Keratinocyte (primary cell): ENCODE measurements at regions not wholly inside any gene's neighbourhood (a gene's known extent, or its start where the extent isn't known, plus 50 kb on each side); places are given as distances from the start of the nearest gene placed in this dataset.

Experiments
- EZH2 ChIP-seq: IDR thresholded peaks from one replicate; pipeline ENCODE4 v1.6.1; 2012; ENCODE audit warnings: inconsistent platforms, mild to moderate bottlenecking, low read length, moderate library complexity
- TF ChIP-seq, protein P1 (sequence below), 3 experiments: IDR thresholded peaks in 1 of 3; conservative IDR thresholded peaks in 1 of 3; optimal IDR thresholded peaks in 1 of 3; 2 replicates in 2 of 3; 3 replicates in 1 of 3; pipeline versions ENCODE3 to v1.5.1; 2011; ENCODE audit warnings: low read length in 3 of 3, mild to moderate bottlenecking in 3 of 3, moderate library complexity in 2 of 3, control low read depth in 1 of 3, inconsistent platforms in 1 of 3; ENCODE audit not compliant: insufficient read depth in 2 of 3; ENCODE audit errors: extremely low read depth in 1 of 3

DNA sequence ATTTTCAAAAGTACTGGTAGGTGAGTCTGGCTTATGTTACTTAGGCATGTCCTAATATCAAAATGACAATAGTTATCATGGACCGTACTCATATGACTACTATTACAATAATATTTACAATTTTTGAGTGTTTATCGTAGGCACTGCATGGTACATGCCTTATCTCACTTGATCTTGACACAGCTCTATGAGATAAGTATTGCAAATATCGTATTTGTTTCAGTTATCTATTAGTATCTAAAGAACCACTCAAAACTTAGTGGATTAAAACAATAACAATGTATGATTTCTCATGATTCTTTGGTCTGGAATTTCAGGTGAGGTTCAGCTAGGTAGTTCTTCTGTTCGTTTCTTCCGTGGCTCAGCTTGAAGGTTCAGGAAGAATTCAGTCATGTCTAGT is 59.7 kb upstream of the XCR1 start:
- TF ChIP-seq, protein P1, sequence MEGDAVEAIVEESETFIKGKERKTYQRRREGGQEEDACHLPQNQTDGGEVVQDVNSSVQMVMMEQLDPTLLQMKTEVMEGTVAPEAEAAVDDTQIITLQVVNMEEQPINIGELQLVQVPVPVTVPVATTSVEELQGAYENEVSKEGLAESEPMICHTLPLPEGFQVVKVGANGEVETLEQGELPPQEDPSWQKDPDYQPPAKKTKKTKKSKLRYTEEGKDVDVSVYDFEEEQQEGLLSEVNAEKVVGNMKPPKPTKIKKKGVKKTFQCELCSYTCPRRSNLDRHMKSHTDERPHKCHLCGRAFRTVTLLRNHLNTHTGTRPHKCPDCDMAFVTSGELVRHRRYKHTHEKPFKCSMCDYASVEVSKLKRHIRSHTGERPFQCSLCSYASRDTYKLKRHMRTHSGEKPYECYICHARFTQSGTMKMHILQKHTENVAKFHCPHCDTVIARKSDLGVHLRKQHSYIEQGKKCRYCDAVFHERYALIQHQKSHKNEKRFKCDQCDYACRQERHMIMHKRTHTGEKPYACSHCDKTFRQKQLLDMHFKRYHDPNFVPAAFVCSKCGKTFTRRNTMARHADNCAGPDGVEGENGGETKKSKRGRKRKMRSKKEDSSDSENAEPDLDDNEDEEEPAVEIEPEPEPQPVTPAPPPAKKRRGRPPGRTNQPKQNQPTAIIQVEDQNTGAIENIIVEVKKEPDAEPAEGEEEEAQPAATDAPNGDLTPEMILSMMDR (optimal IDR thresholded peaks at IDR 0.05 in 1 of 3, IDR thresholded peaks at IDR 0.05 in 1 of 3, conservative IDR thresholded peaks at IDR 0.05 in 1 of 3; ENCODE audit: extremely low read depth in 1 of 3, insufficient read depth in 2 of 3, low read length in 3 of 3), result no peak
- no peak for TF ChIP-seq EZH2
